Heart left ventricle (tissue), 16 donors: ENCODE measurements at regions not wholly inside any gene's neighbourhood (a gene's known extent, or its start where the extent isn't known, plus 50 kb on each side); places are given as distances from the start of the nearest gene placed in this dataset.

ENCODE experiments used
- ATAC-seq, 4 donors: fragments of 200-7000 bp; cut with Tn5 transposase; one replicate each; pipeline ENCODE4 v1.9.1; 2020 to 2022; ENCODE audit warnings: moderate library complexity in 4 of 4, mild to moderate bottlenecking in 3 of 4, moderate number of reproducible peaks in 1 of 4
- DNase-seq, 5 donors: peaks; one replicate each; pipeline ENCODE4 v3.0.0-alpha.2; 2020
- H3K27ac ChIP-seq, 12 donors: fragments of 200-600 bp; sonication (generic) in 4 of 12; one replicate each; pipeline versions ENCODE4 v1.5.0 to v1.8.0; 2016 to 2022; ENCODE audit warnings: mild to moderate bottlenecking in 2 of 12
- H3K27me3 ChIP-seq, 9 donors: fragments of 200-600 bp; sonication (generic) in 2 of 9; one replicate each; pipeline versions ENCODE4 v1.5.1 to v1.8.0; 2016 to 2022; ENCODE audit warnings: mild to moderate bottlenecking in 3 of 9
- H3K36me3 ChIP-seq, 9 donors: fragments of 200-600 bp; sonication (generic) in 2 of 9; one replicate each; pipeline versions ENCODE4 v1.5.0 to v1.8.0; 2018 to 2022; ENCODE audit warnings: mild to moderate bottlenecking in 2 of 9
- H3K4me1 ChIP-seq, 12 donors: fragments of 200-600 bp; sonication (generic) in 4 of 12; one replicate each; pipeline versions ENCODE4 v1.5.0 to v1.8.0; 2016 to 2022; ENCODE audit warnings: mild to moderate bottlenecking in 3 of 12
- H3K4me3 ChIP-seq, 12 donors: fragments of 200-600 bp; sonication (generic) in 4 of 12; one replicate each; pipeline versions ENCODE4 v1.5.0 to v1.8.0; 2017 to 2022; ENCODE audit warnings: mild to moderate bottlenecking in 9 of 12, moderate library complexity in 4 of 12
- H3K9me3 ChIP-seq, 12 donors: fragments of 200-600 bp; sonication (generic) in 4 of 12; one replicate each; pipeline versions ENCODE4 v1.5.0 to v1.8.0; 2016 to 2022; ENCODE audit warnings: mild to moderate bottlenecking in 1 of 12
- CTCF ChIP-seq, 12 donors: fragments of 200-600 bp; sonication (generic) in 4 of 12; IDR thresholded peaks; one replicate each; pipeline versions ENCODE4 v1.5.0 to v1.8.0; 2018 to 2022; ENCODE audit warnings: antibody characterized with exemption in 12 of 12, mild to moderate bottlenecking in 5 of 12
- POLR2A ChIP-seq, 2 donors: fragments of 450-650 bp; IDR thresholded peaks; one replicate each; pipeline ENCODE4 v1.6.1; 2017; ENCODE audit warnings: antibody characterized with exemption in 2 of 2, mild to moderate bottlenecking in 2 of 2, moderate library complexity in 2 of 2
- WGBS, 4 donors: extraction: QIAGEN DNeasy Blood & Tissue Kit in 2 of 4; methylation state at CpG; one replicate each; pipeline versions ENCODE4 v1.1.5 to v1.1.7; 2013 to 2018; 5-methylcytosine and 5-hydroxymethylcytosine counted together
- intact Hi-C, 10 donors: fragments of 100-400 bp; cut with DNase I; formaldehyde crosslinking; loops; one replicate each; pipeline versions ENCODE4 v1.11.1 to v1.14.2; 2022
- donor health status: ischemic (EF 13 %, LVEDD 7.1; RV severe dilation, severe dysfunction).
- donor health status: healthy with polysubstance abuse.
- donor health status: DM: no; HTN: yes; CAD: no.
- donor health status: DM: no; HTN: no; CAD: no.
- donor health status: ischemic (EF 25% LVEDD 6.9; RV normal size, moderate dysfunction).
- donor health status: ischemic (EF 25% LVEDD 5.7; RV mildly dilated, moderate dysfunction).
- donor health status: healthy.
- donor health status: DM: yes; HTN: yes; CAD: no.
- donor health status: ischemic (EF 35%, LVEDD 5.7; RV mildly dilated, moderate dysfunction).
- donor health status: nonischemic (EF 11% LVEDD 7.7; RV severe dilation, severe dysfunction).
- donor health status: DM: yes; HTN: yes; CAD: no.
- donor health status: PGD.
- donor health status: ischemic (EF 29% LVEDD 5.4; RV normal size, mild dysfunction).
- donor health status: nonischemic (EF 23%, LVEDD 6.1; RV moderate dilation, normal function).

- 70 to 75% (median 71%) methylated on average over 3 of the region's 3 CpGs for WGBS, 4 donors
- H3K9me3 ChIP-seq: no peaks in the 10 kb centered on the region
- H3K27me3 ChIP-seq: no peaks in the 10 kb centered on the region
- no peak overlapping the region for H3K27ac ChIP-seq
- DNase-seq: no peak
- intact Hi-C loops: no loop called here
- no peaks in the 10 kb centered on the region for H3K36me3 ChIP-seq
- TF ChIP-seq CTCF (IDR thresholded peaks at IDR 0.05) (no peak), POLR2A (IDR thresholded peaks at IDR 0.05) (no peak)
- no peak overlapping the region for H3K4me3 ChIP-seq
- no peak for ATAC-seq
- H3K4me1 ChIP-seq: no peaks in the 10 kb centered on the region
Measured at GRCh38 chr4:155076256-155076785, 132.1 kb upstream of the NPY2R start.

GRCh38 chr4:155077452-155078229 is 130.8 kb upstream of the NPY2R start:
- TF ChIP-seq POLR2A (IDR thresholded peaks at IDR 0.05): no peak
- no peak for TF ChIP-seq CTCF (IDR thresholded peaks at IDR 0.05)
- WGBS, 4 donors: 85 to 92% (median 89%) methylated on average over 2 of the region's 2 CpGs
- no peak overlapping the region for H3K4me3 ChIP-seq
- H3K27ac ChIP-seq: no peak overlapping the region
- intact Hi-C loops: no loop called here
- H3K36me3 ChIP-seq: no peaks in the 10 kb centered on the region
- no peaks in the 10 kb centered on the region for H3K27me3 ChIP-seq
- no peaks in the 10 kb centered on the region for H3K4me1 ChIP-seq
- DNase-seq (no peak), ATAC-seq (no peak)
- H3K9me3 ChIP-seq: no peaks in the 10 kb centered on the region

GRCh38 chr4:155079871-155080270 is 128.6 kb upstream of the NPY2R start:
- no peaks in the 10 kb centered on the region for H3K4me1 ChIP-seq
- TF ChIP-seq POLR2A (IDR thresholded peaks at IDR 0.05): no peak
- TF ChIP-seq CTCF (IDR thresholded peaks at IDR 0.05): no peak
- no peaks in the 10 kb centered on the region for H3K9me3 ChIP-seq
- intact Hi-C loops: no loop called here
- H3K4me3 ChIP-seq: no peak overlapping the region
- H3K27me3 ChIP-seq: no peaks in the 10 kb centered on the region
- no peaks in the 10 kb centered on the region for H3K36me3 ChIP-seq
- DNase-seq: no peak
- H3K27ac ChIP-seq: no peak overlapping the region
- no peak for ATAC-seq

GRCh38 chr4:155081222-155081621 is 127.2 kb upstream of the NPY2R start:
- DNase-seq: no peak
- intact Hi-C loops: no loop called here
- Histone ChIP-seq H3K4me3 (no peak overlapping the region), H3K36me3 (no peaks in the 10 kb centered on the region), H3K27ac (no peak overlapping the region), H3K9me3 (no peaks in the 10 kb centered on the region), H3K4me1 (no peaks in the 10 kb centered on the region), H3K27me3 (no peaks in the 10 kb centered on the region)
- TF ChIP-seq CTCF (IDR thresholded peaks at IDR 0.05): no peak
- no peak for TF ChIP-seq POLR2A (IDR thresholded peaks at IDR 0.05)
- 66 to 81% (median 74%) methylated on average over 3 of the region's 3 CpGs for WGBS, 4 donors
- ATAC-seq: no peak
